HK-2 (cell line): ENCODE measurements at regions not wholly inside any gene's neighbourhood (a gene's known extent, or its start where the extent isn't known, plus 50 kb on each side); places are given as distances from the start of the nearest gene placed in this dataset.

Source experiments
- DNase-seq: peaks from one replicate; pipeline ENCODE4 v3.0.0-alpha.2; 2018; ENCODE audit not compliant: unreplicated experiment

- no peak for DNase-seq
These were observed 156.1 kb upstream of the HNRNPA3 start for GRCh38 chr2:177056481-177056929.

- no peak for DNase-seq
These were observed 153.8 kb upstream of the HNRNPA3 start for GRCh38 chr2:177058747-177059146.

DNA sequence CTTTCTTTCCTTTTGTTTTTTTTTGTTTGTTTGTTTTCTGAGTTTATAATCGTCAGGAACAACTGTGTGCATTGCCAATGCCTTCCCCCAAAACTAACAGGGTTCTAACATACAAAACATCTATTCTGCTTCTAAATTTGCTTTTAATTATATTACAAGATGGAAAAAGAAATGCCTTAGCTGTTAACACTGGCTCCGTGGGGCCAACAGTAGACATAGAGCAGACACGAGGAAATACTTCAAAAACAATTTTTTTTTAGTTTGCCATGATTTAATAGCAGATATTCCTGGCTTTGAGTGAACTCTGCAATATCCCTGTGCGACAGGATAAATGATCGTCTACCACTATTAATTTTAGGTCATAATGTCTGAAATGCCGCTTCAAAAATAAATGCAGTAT is 153.3 kb upstream of the HNRNPA3 start:
- no peak for DNase-seq

- no peak for DNase-seq
These were observed 149.3 kb upstream of the HNRNPA3 start for GRCh38 chr2:177063331-177063730.

DNA sequence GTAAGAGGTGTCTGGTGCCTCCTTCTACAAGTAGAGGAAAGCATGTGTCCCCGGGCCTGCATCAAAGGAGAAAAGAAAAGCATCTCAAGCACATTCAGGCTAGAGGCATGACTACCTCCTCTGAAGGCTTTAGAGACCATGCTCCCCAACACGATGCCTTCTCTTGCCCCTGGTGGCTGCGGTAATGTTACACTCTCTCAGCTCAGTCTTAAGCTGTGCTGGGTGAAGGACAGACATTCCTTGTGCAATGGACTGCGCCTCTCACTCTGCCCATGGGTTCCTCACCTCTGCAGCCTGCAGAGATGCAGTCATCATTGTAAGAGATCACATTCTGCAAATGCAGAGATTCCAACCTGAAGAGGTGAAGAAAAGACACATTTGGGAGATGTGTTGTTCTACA is 148.2 kb upstream of the HNRNPA3 start:
- no peak for DNase-seq

DNA sequence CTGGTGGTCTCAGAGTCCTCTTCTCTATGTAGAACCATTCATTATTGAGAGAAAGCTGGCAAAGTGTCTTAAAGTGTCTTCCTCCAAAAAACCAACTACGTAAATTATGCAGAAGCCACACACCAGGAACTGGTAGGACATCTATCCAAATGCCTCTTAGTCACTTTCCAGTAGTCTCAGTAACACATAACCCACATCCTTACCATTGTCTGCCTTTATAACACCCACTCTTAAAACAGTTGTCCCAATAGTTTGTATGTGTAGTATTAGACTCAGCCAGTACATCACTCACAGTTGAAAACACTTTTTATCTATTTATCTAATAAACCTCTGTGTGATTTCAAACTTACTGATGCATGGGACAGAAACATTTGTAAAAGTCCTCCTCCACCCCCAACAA is 143.6 kb upstream of the HNRNPA3 start:
- DNase-seq, result no peak

DNA sequence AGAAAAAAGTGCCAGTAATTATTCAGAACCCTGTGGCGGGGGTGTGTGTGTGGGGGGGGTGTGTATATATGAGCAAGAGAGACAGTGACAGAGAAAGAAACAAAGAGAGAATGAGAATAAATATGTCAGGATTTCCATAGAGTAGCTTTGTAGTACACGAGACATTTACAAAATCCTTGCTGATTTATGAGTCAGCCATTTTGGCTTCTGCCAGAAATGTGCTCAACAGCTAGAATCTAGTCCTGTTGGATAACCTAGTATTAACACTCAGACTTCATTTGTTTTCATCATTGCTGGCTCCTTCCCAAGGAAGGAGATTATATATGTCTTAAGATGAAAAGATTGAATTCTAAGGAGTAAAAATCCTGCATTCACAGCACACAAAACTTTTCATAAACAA is 140.5 kb upstream of the HNRNPA3 start:
- no peak for DNase-seq

GRCh38 chr2:177073611-177074010 is 139.0 kb upstream of the HNRNPA3 start:
- DNase-seq, result no peak

GRCh38 chr2:177074099-177074710 is 138.4 kb upstream of the HNRNPA3 start:
- DNase-seq, result no peak

DNA sequence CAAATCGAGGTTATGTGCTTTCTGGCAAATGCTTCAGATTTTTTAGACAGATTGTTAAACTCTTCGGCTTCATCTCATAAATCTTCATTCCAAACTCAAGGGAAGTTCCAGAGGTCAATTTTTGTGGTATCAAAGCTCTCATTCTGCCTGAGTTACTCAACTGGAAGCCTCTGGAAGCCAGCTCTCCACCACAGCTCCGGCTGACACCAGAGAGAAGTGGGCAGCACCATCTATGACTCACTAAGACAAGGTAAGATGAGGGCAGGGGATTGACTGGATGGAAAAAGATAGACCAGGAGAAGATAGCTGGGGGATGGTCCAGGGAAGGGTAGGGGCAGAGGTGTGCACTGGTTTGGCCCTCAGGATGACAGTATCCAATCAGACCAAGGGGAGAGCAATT is 137.3 kb upstream of the HNRNPA3 start:
- DNase-seq, result no peak

DNA sequence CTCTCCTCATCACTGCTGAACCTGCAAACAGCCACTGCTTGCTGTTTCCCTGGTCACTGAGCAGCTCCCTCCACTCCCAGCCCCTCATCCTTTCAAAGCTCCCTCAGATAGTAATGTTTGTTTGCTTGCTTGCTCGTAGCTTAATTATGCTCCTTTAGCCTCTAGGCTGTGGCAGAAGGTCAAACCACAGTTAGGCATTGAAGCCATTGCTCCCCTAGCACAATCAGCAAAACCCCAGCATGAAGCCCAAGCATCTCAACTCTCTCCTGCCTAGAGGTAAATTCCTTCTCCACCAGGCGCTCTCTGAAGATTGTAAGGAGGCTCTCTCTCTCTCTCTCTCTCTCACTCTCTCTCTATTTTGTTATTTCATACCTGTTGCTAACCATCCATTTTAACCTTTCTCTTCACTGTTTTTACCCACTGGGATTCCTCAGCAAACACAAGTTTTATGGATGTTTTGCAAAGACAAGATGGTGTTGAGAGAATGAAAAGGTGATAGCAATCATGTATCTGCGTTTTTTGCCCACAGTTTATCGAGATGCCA is 135.9 kb upstream of the HNRNPA3 start:
- no peak for DNase-seq

DNA sequence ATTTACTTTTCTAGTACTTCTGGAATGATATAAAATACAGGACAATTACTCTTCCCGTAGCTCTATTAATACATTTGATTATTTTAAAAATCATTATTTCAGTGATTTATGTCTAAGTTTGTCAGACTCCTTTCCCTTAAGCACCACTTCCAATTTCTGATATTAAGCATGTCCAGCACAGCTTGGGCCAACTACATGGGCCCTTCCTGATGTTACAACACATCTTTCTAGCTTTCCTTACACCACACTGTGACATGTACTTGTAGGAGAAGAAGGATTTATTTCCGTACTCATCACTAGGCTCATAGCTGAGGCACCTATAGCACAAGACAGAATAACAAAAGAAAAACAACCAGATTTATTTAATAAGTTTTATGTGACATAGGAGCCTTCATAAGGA is 134.8 kb upstream of the HNRNPA3 start:
- DNase-seq, result no peak

- DNase-seq, result no peak
These were observed 134.2 kb upstream of the HNRNPA3 start for GRCh38 chr2:177078416-177078815.

GRCh38 chr2:177078855-177079254 is 133.7 kb upstream of the HNRNPA3 start:
- DNase-seq, result no peak

- no peak for DNase-seq
These were observed 131.8 kb upstream of the HNRNPA3 start for GRCh38 chr2:177080746-177081284.

GRCh38 chr2:177084607-177085006 is 128.0 kb upstream of the HNRNPA3 start:
- DNase-seq, result no peak

DNA sequence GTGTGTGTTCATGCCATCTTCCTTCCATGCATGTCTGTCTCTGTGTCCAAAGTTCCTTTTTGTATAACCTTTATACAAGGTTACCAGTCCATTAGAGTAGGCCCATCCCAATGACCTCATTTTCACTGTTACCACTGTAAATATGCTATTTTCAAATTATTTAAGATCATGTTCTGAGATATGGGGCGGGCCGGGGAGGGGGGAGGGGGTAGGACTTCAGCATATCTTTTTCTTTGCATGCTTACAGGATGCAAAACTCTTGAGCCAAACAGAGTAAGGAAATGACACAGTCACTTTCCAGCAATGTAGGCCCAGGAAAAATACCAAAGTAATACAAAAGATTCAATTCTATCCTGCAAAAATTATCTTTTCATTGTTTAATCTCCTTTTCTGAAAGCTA is 124.1 kb upstream of the HNRNPA3 start:
- no peak for DNase-seq

DNA sequence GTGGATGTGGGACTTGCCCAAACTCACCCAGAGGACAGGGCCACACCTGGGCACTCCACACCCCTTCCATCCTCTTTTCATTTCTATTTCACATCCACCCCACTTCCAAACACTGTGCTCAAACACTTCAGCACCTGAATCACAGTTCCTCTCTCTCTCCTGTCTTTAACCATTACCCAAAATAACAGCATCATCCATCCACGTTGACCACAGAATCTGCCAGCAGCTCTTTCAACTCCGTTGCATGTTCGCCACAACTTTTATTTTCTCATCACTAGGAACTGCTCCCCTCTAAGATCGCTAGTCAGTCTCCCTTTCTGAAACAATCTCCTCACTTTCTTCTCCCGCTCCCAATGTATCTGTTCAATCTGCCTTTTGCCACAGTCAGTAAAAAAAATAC is 121.6 kb upstream of the HNRNPA3 start:
- no peak for DNase-seq

DNA sequence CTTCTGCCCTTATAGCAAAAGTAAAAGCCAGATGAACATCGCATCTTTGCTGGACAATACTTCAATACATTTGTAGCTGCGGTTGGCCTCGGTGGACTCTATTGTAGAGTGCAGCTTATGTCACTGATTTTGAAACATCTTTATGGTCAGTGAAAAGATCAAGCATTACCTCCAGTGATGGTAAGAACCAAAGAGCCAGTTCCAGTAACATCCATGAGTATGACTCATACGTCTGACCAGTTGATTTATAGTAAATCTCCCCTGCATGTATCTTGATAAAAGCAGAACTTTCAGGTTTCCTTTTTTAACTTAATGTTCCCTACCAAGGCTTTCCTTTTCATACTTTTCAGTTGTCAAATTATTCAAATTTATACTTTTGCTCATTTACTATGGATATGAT is 119.2 kb upstream of the HNRNPA3 start:
- no peak for DNase-seq

- no peak for DNase-seq
These were observed 114.5 kb upstream of the HNRNPA3 start for GRCh38 chr2:177098001-177098613.

GRCh38 chr2:177101930-177102329 is 110.7 kb upstream of the HNRNPA3 start:
- no peak for DNase-seq

- no peak for DNase-seq
These were observed 106.4 kb upstream of the HNRNPA3 start for GRCh38 chr2:177106212-177106611.

GRCh38 chr2:177108890-177109289 is 103.7 kb upstream of the HNRNPA3 start:
- DNase-seq, result no peak
